ENCODE measurements at regions not wholly inside any gene's neighbourhood (a gene's known extent, or its start where the extent isn't known, plus 50 kb on each side); places are given as distances from the start of the nearest gene placed in this dataset.

GRCh38 chr1:21349693-21350092 is 59.4 kb upstream of the ECE1 start:
- Histone ChIP-seq H3K9me3 (ENCODE audit: control insufficient read depth, low read length) (no peaks in the 10 kb centered on the region), H3K27me3 (ENCODE audit: control insufficient read depth in 1 of 2, insufficient read depth in 1 of 2, low read length in 2 of 2) (no peaks in the 10 kb centered on the region), H2AK5ac (ENCODE audit: low read length, severe bottlenecking) (peak overlapping the region; percentile 33), H3K4me2 (ENCODE audit: low read length, poor library complexity, severe bottlenecking) (no peak overlapping the region), H3K4ac (ENCODE audit: low read depth in 1 of 2, low read length in 2 of 2) (no peak overlapping the region), H2BK5ac (ENCODE audit: low read depth, low read length, poor library complexity, severe bottlenecking) (no peak overlapping the region), H3K4me1 (ENCODE audit: control insufficient read depth, insufficient read depth, low read depth, low read length) (peaks cover 14% of the 10 kb centered on the region), H3K79me1 (replicated peaks; ENCODE audit: low read length, poor library complexity, severe bottlenecking) (peaks cover 2% of the 10 kb centered on the region), H3K9ac (ENCODE audit: low read length) (no peak overlapping the region), H2BK120ac (ENCODE audit: low read depth, low read length) (no peak overlapping the region), H2BK12ac (ENCODE audit: low read length in 2 of 2) (peak overlapping the region in 1 of 2 experiments; percentile 12), H3K14ac (ENCODE audit: low read length in 2 of 2) (no peak overlapping the region), H3K18ac (ENCODE audit: low read depth in 1 of 2, low read length in 2 of 2) (no peak overlapping the region), H3K27ac (ENCODE audit: low read length, poor library complexity, severe bottlenecking) (peak overlapping the region; percentile 9), H4K8ac (ENCODE audit: low read length) (no peak overlapping the region), H4K91ac (ENCODE audit: low read length) (no peak overlapping the region), H3K36me3 (ENCODE audit: control insufficient read depth in 1 of 2, insufficient read depth in 2 of 2, low read depth in 1 of 2, low read length in 2 of 2) (no peaks in the 10 kb centered on the region), H2AFZ (ENCODE audit: low read depth, low read length) (no peak overlapping the region), H3K23ac (ENCODE audit: low read length in 2 of 2) (no peak overlapping the region), H3K4me3 (ENCODE audit: insufficient read depth in 1 of 2, low read depth in 1 of 2, low read length in 2 of 2) (no peak overlapping the region), H2BK15ac (ENCODE audit: low read depth, poor library complexity, severe bottlenecking) (no peak overlapping the region)
- DNase-seq = no peak
- 88% methylated on average over 3 of the region's 3 CpGs for WGBS

DNA sequence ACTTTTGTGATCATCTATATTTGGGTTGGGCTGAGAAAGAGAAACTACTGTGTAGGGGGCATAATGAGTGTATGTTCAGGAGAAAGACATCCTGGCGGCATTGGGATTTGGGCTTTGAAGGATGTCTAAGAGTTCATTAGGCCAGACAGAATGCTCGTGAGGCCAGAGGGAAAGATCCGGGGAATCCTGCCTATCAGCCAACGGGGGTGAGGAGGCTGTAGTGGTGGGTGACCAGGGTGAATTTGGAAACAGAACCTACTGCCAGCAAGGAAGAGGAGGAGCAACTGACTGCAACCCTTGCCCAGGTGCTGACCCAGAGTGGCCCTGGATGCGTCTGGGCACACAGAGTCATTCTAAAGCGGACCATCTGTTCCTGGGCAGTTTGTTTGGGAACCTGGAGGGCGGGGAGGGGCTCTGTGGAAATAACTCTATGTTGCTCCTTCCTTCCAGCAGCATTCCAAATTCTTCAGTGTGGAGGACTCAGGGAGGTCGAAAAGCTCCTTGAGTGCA is 56.9 kb upstream of the ECE1 start:
- Histone ChIP-seq H2BK120ac (ENCODE audit: low read depth, low read length) (no peak overlapping the region), H2BK12ac (ENCODE audit: low read length in 2 of 2) (no peak overlapping the region), H3K9me3 (ENCODE audit: control insufficient read depth, low read length) (no peaks in the 10 kb centered on the region), H2AK5ac (ENCODE audit: low read length, severe bottlenecking) (no peak overlapping the region), H2BK5ac (ENCODE audit: low read depth, low read length, poor library complexity, severe bottlenecking) (no peak overlapping the region), H3K18ac (ENCODE audit: low read depth in 1 of 2, low read length in 2 of 2) (no peak overlapping the region), H3K79me1 (replicated peaks; ENCODE audit: low read length, poor library complexity, severe bottlenecking) (peaks cover 14% of the 10 kb centered on the region), H3K23ac (ENCODE audit: low read length in 2 of 2) (no peak overlapping the region), H4K91ac (ENCODE audit: low read length) (no peak overlapping the region), H2AFZ (ENCODE audit: low read depth, low read length) (no peak overlapping the region), H3K9ac (ENCODE audit: low read length) (no peak overlapping the region), H4K8ac (ENCODE audit: low read length) (no peak overlapping the region), H3K4me1 (ENCODE audit: control insufficient read depth, insufficient read depth, low read depth, low read length) (peaks cover 32% of the 10 kb centered on the region), H2BK15ac (ENCODE audit: low read depth, poor library complexity, severe bottlenecking) (no peak overlapping the region), H3K4me3 (ENCODE audit: insufficient read depth in 1 of 2, low read depth in 1 of 2, low read length in 2 of 2) (no peak overlapping the region), H3K4me2 (ENCODE audit: low read length, poor library complexity, severe bottlenecking) (no peak overlapping the region), H3K4ac (ENCODE audit: low read depth in 1 of 2, low read length in 2 of 2) (peak overlapping the region in 1 of 2 experiments; percentile 26), H3K36me3 (ENCODE audit: control insufficient read depth in 1 of 2, insufficient read depth in 2 of 2, low read depth in 1 of 2, low read length in 2 of 2) (no peaks in the 10 kb centered on the region), H3K27me3 (ENCODE audit: control insufficient read depth in 1 of 2, insufficient read depth in 1 of 2, low read length in 2 of 2) (no peaks in the 10 kb centered on the region), H3K27ac (ENCODE audit: low read length, poor library complexity, severe bottlenecking) (no peak overlapping the region), H3K14ac (ENCODE audit: low read length in 2 of 2) (no peak overlapping the region)
- no peak for DNase-seq
- WGBS = 57% methylated on average over 7 of the region's 8 CpGs

GRCh38 chr1:21346365-21347071 is 56.3 kb upstream of the ECE1 start:
- no peak overlapping the region for H2BK120ac ChIP-seq (ENCODE audit: low read depth, low read length)
- peak overlapping the region in 1 of 2 experiments; percentile 86 for H3K4me3 ChIP-seq (ENCODE audit: insufficient read depth in 1 of 2, low read depth in 1 of 2, low read length in 2 of 2)
- H2BK15ac ChIP-seq (ENCODE audit: low read depth, poor library complexity, severe bottlenecking) = no peak overlapping the region
- H3K4ac ChIP-seq (ENCODE audit: low read depth in 1 of 2, low read length in 2 of 2) = peak overlapping the region in 1 of 2 experiments; percentile 43
- no peak overlapping the region for H3K27ac ChIP-seq (ENCODE audit: low read length, poor library complexity, severe bottlenecking)
- H2BK5ac ChIP-seq (ENCODE audit: low read depth, low read length, poor library complexity, severe bottlenecking) = no peak overlapping the region
- no peaks in the 10 kb centered on the region for H3K9me3 ChIP-seq (ENCODE audit: control insufficient read depth, low read length)
- H3K4me2 ChIP-seq (ENCODE audit: low read length, poor library complexity, severe bottlenecking) = peak overlapping the region; percentile 50
- H4K91ac ChIP-seq (ENCODE audit: low read length) = no peak overlapping the region
- H3K36me3 ChIP-seq (ENCODE audit: control insufficient read depth in 1 of 2, insufficient read depth in 2 of 2, low read depth in 1 of 2, low read length in 2 of 2) = no peaks in the 10 kb centered on the region
- H2AFZ ChIP-seq (ENCODE audit: low read depth, low read length) = no peak overlapping the region
- H3K23ac ChIP-seq (ENCODE audit: low read length in 2 of 2) = no peak overlapping the region
- peak overlapping the region in 1 of 2 experiments; percentile 12 for H2BK12ac ChIP-seq (ENCODE audit: low read length in 2 of 2)
- H3K27me3 ChIP-seq (ENCODE audit: control insufficient read depth in 1 of 2, insufficient read depth in 1 of 2, low read length in 2 of 2) = no peaks in the 10 kb centered on the region
- H3K4me1 ChIP-seq (ENCODE audit: control insufficient read depth, insufficient read depth, low read depth, low read length) = peaks cover 32% of the 10 kb centered on the region
- peak overlapping the region; percentile 79 for H3K9ac ChIP-seq (ENCODE audit: low read length)
- H4K8ac ChIP-seq (ENCODE audit: low read length) = no peak overlapping the region
- no peak overlapping the region for H3K14ac ChIP-seq (ENCODE audit: low read length in 2 of 2)
- H3K18ac ChIP-seq (ENCODE audit: low read depth in 1 of 2, low read length in 2 of 2) = peak overlapping the region in 1 of 2 experiments; percentile 34
- 68% methylated on average over 13 of the region's 13 CpGs for WGBS
- H3K79me1 ChIP-seq (replicated peaks; ENCODE audit: low read length, poor library complexity, severe bottlenecking) = peaks cover 17% of the 10 kb centered on the region
- H2AK5ac ChIP-seq (ENCODE audit: low read length, severe bottlenecking) = no peak overlapping the region
- no peak for DNase-seq

GRCh38 chr1:21344750-21345443 is 54.6 kb upstream of the ECE1 start:
- Histone ChIP-seq H2BK5ac (ENCODE audit: low read depth, low read length, poor library complexity, severe bottlenecking) (no peak overlapping the region), H4K8ac (ENCODE audit: low read length) (peak overlapping the region; percentile 12), H3K4ac (ENCODE audit: low read depth in 1 of 2, low read length in 2 of 2) (peak overlapping the region in 1 of 2 experiments; percentile 81), H3K4me3 (ENCODE audit: insufficient read depth in 1 of 2, low read depth in 1 of 2, low read length in 2 of 2) (peak overlapping the region; percentile 77 to 86), H2BK120ac (ENCODE audit: low read depth, low read length) (peak overlapping the region; percentile 68), H3K18ac (ENCODE audit: low read depth in 1 of 2, low read length in 2 of 2) (peak overlapping the region; percentile 48 to 92), H3K14ac (ENCODE audit: low read length in 2 of 2) (peak overlapping the region in 1 of 2 experiments; percentile 91), H2AK5ac (ENCODE audit: low read length, severe bottlenecking) (no peak overlapping the region), H3K4me1 (ENCODE audit: control insufficient read depth, insufficient read depth, low read depth, low read length) (peaks cover 35% of the 10 kb centered on the region), H3K23ac (ENCODE audit: low read length in 2 of 2) (peak overlapping the region in 1 of 2 experiments; percentile 57), H3K27ac (ENCODE audit: low read length, poor library complexity, severe bottlenecking) (no peak overlapping the region), H3K4me2 (ENCODE audit: low read length, poor library complexity, severe bottlenecking) (peak overlapping the region; percentile 85), H3K79me1 (replicated peaks; ENCODE audit: low read length, poor library complexity, severe bottlenecking) (peaks cover 24% of the 10 kb centered on the region), H3K27me3 (ENCODE audit: control insufficient read depth in 1 of 2, insufficient read depth in 1 of 2, low read length in 2 of 2) (no peaks in the 10 kb centered on the region), H2BK15ac (ENCODE audit: low read depth, poor library complexity, severe bottlenecking) (peak overlapping the region; percentile 75), H2AFZ (ENCODE audit: low read depth, low read length) (no peak overlapping the region), H3K9ac (ENCODE audit: low read length) (peak overlapping the region; percentile 87), H2BK12ac (ENCODE audit: low read length in 2 of 2) (no peak overlapping the region), H4K91ac (ENCODE audit: low read length) (peak overlapping the region; percentile 43), H3K9me3 (ENCODE audit: control insufficient read depth, low read length) (no peaks in the 10 kb centered on the region), H3K36me3 (ENCODE audit: control insufficient read depth in 1 of 2, insufficient read depth in 2 of 2, low read depth in 1 of 2, low read length in 2 of 2) (peaks cover 4 to 5% of the 10 kb centered on the region in 2 experiments)
- WGBS = under 1% methylated on average over 37 of the region's 74 CpGs
- DNase-seq = peak; percentile 38

Data from mesenchymal stem cell (in vitro differentiated cells and primary cell).